HG03439 (cell line): ENCODE measurements at regions not wholly inside any gene's neighbourhood (a gene's known extent, or its start where the extent isn't known, plus 50 kb on each side); places are given as distances from the start of the nearest gene placed in this dataset.

Experiments
- ATAC-seq: cut with Tn5 transposase; IDR thresholded peaks from one replicate; pipeline ENCODE4 v1.9.1; 2021; ENCODE audit warnings: mild to moderate bottlenecking, moderate library complexity; ENCODE audit not compliant: unreplicated experiment

GRCh38 chr22:47289336-47289985, 527.0 kb downstream of the TBC1D22A start:
- no peak for ATAC-seq

- ATAC-seq, result no peak
These were observed 526.2 kb downstream of the TBC1D22A start for GRCh38 chr22:47288680-47289079.

GRCh38 chr22:47287516-47287915, 525.1 kb downstream of the TBC1D22A start:
- ATAC-seq, result no peak

GRCh38 chr22:47286590-47286989, 524.1 kb downstream of the TBC1D22A start:
- no peak for ATAC-seq

- no peak for ATAC-seq
These were observed 523.5 kb downstream of the TBC1D22A start for GRCh38 chr22:47285981-47286380.

GRCh38 chr22:47284822-47285221, 522.4 kb downstream of the TBC1D22A start:
- no peak for ATAC-seq

GRCh38 chr22:47284360-47284759, 521.9 kb downstream of the TBC1D22A start:
- no peak for ATAC-seq

- ATAC-seq, result no peak
These were observed 521.3 kb downstream of the TBC1D22A start for GRCh38 chr22:47283616-47284270.

- no peak for ATAC-seq
These were observed 520.4 kb downstream of the TBC1D22A start for GRCh38 chr22:47282851-47283250.

- ATAC-seq, result no peak
These were observed 519.9 kb downstream of the TBC1D22A start for GRCh38 chr22:47282366-47282765.

- ATAC-seq, result no peak
These were observed 519.0 kb downstream of the TBC1D22A start for GRCh38 chr22:47281126-47282106.

- no peak for ATAC-seq
These were observed 517.9 kb downstream of the TBC1D22A start for GRCh38 chr22:47280301-47280700.

- ATAC-seq, result no peak
These were observed 517.3 kb downstream of the TBC1D22A start for GRCh38 chr22:47279746-47280145.

GRCh38 chr22:47279337-47279736, 516.9 kb downstream of the TBC1D22A start:
- no peak for ATAC-seq

GRCh38 chr22:47278655-47279054, 516.2 kb downstream of the TBC1D22A start:
- ATAC-seq, result no peak

GRCh38 chr22:47277531-47277930, 515.1 kb downstream of the TBC1D22A start:
- ATAC-seq, result no peak

- ATAC-seq, result no peak
These were observed 514.5 kb downstream of the TBC1D22A start for GRCh38 chr22:47276991-47277390.

- ATAC-seq, result no peak
These were observed 514.0 kb downstream of the TBC1D22A start for GRCh38 chr22:47276450-47276820.

- ATAC-seq, result no peak
These were observed 513.4 kb downstream of the TBC1D22A start for GRCh38 chr22:47275605-47276449.

- no peak for ATAC-seq
These were observed 511.7 kb downstream of the TBC1D22A start for GRCh38 chr22:47274196-47274595.
